Uterus (tissue), 2 donors: ENCODE measurements at regions not wholly inside any gene's neighbourhood (a gene's known extent, or its start where the extent isn't known, plus 50 kb on each side); places are given as distances from the start of the nearest gene placed in this dataset.

Experiments
- POLR2A ChIP-seq, 2 donors: fragments of 450-650 bp; IDR thresholded peaks; one replicate each; pipeline ENCODE4 v1.6.1; 2016; ENCODE audit warnings: antibody characterized with exemption in 2 of 2, mild to moderate bottlenecking in 1 of 2, moderate library complexity in 1 of 2
- TF ChIP-seq, protein P1 (sequence below), 4 experiments: fragments of 200-600 bp in 2 of 4; fragments of 450-650 bp in 2 of 4; sonication (generic) in 2 of 4; IDR thresholded peaks; one replicate each; pipeline ENCODE4 v1.5.1; 2016 to 2019; ENCODE audit warnings: antibody characterized with exemption in 4 of 4, mild to moderate bottlenecking in 2 of 4, moderate library complexity in 1 of 4

DNA sequence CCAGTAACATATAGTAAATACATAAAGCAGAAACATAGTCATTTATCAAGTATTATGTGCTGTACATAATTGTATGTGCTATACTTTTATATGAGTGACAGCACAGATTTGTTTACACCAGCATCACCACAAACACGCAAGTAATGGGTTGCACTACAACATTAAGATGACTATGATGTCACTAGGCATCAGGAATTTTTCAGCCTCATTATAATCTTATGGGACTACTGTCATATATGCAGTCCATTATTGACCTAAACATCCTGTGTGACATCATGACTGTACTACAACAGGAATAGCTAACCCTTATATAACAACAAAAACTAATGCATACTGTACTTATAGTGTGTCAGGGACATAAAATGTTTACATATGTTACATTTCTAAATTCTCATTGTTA is 50.2 kb upstream of the IZUMO1R start:
- TF ChIP-seq, protein P1, sequence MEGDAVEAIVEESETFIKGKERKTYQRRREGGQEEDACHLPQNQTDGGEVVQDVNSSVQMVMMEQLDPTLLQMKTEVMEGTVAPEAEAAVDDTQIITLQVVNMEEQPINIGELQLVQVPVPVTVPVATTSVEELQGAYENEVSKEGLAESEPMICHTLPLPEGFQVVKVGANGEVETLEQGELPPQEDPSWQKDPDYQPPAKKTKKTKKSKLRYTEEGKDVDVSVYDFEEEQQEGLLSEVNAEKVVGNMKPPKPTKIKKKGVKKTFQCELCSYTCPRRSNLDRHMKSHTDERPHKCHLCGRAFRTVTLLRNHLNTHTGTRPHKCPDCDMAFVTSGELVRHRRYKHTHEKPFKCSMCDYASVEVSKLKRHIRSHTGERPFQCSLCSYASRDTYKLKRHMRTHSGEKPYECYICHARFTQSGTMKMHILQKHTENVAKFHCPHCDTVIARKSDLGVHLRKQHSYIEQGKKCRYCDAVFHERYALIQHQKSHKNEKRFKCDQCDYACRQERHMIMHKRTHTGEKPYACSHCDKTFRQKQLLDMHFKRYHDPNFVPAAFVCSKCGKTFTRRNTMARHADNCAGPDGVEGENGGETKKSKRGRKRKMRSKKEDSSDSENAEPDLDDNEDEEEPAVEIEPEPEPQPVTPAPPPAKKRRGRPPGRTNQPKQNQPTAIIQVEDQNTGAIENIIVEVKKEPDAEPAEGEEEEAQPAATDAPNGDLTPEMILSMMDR (IDR thresholded peaks at IDR 0.05) = no peak
- no peak for TF ChIP-seq POLR2A (IDR thresholded peaks at IDR 0.05)
